ENCODE measurements at regions not wholly inside any gene's neighbourhood (a gene's known extent, or its start where the extent isn't known, plus 50 kb on each side); places are given as distances from the start of the nearest gene placed in this dataset.

GRCh38 chr2:239756790-239757760, 268.1 kb downstream of the NDUFA10 start:
- H3K4me1 ChIP-seq (ENCODE audit: insufficient read depth, low read length): peaks cover 19% of the 10 kb centered on the region
- no peak overlapping the region for H3K4me3 ChIP-seq (ENCODE audit: low read length)
- TF ChIP-seq CTCF (IDR thresholded peaks at IDR 0.05): no peak
- no peak overlapping the region for H3K27ac ChIP-seq (ENCODE audit: low read depth in 1 of 2, low read length in 2 of 2)
- DNase-seq (peak in 2 of 14 experiments; percentile 33 to 41), ATAC-seq (ENCODE audit: poor library complexity) (peak; percentile 39)
- ChIA-PET POLR2A (no interaction called here), CTCF (no interaction called here)
- H3K27ac Mint-ChIP-seq: no peak overlapping the region
- peaks cover 31% of the 10 kb centered on the region for H3K4me1 Mint-ChIP-seq (ENCODE audit: low read depth)
- H3K36me3 Mint-ChIP-seq (ENCODE audit: low read depth): no peaks in the 10 kb centered on the region
- intact Hi-C loops (cut with DNase I, micrococcal nuclease): no loop called here
- no peak overlapping the region for H3K4me3 Mint-ChIP-seq
- no peaks in the 10 kb centered on the region for H3K9me3 Mint-ChIP-seq
- no peaks in the 10 kb centered on the region for H3K36me3 ChIP-seq (ENCODE audit: insufficient read depth, low read length)
- no peaks in the 10 kb centered on the region for H3K27me3 Mint-ChIP-seq
- H3K9me3 ChIP-seq (ENCODE audit: control insufficient read depth in 1 of 2, insufficient read depth in 1 of 2, low read length in 2 of 2): peaks cover 5 to 12% of the 10 kb centered on the region in 2 experiments
- no peaks in the 10 kb centered on the region for H3K27me3 ChIP-seq (ENCODE audit: control insufficient read depth in 1 of 2, insufficient read depth in 2 of 2, low read length in 2 of 2)

GRCh38 chr2:239756031-239756789, 268.9 kb downstream of the NDUFA10 start:
- peaks cover 5 to 12% of the 10 kb centered on the region in 2 experiments for H3K9me3 ChIP-seq (ENCODE audit: control insufficient read depth in 1 of 2, insufficient read depth in 1 of 2, low read length in 2 of 2)
- intact Hi-C loops (cut with DNase I, micrococcal nuclease): no loop called here
- H3K27me3 ChIP-seq (ENCODE audit: control insufficient read depth in 1 of 2, insufficient read depth in 2 of 2, low read length in 2 of 2): no peaks in the 10 kb centered on the region
- H3K36me3 ChIP-seq (ENCODE audit: insufficient read depth, low read length): no peaks in the 10 kb centered on the region
- H3K27ac ChIP-seq (ENCODE audit: low read depth in 1 of 2, low read length in 2 of 2): no peak overlapping the region
- H3K4me1 ChIP-seq (ENCODE audit: insufficient read depth, low read length): peaks cover 27% of the 10 kb centered on the region
- Mint-ChIP-seq H3K36me3 (ENCODE audit: low read depth) (no peaks in the 10 kb centered on the region), H3K27ac (no peak overlapping the region), H3K9me3 (no peaks in the 10 kb centered on the region), H3K4me3 (no peak overlapping the region), H3K27me3 (no peaks in the 10 kb centered on the region), H3K4me1 (ENCODE audit: low read depth) (peaks cover 39% of the 10 kb centered on the region)
- no peak for TF ChIP-seq CTCF (IDR thresholded peaks at IDR 0.05)
- ChIA-PET POLR2A (no interaction called here), CTCF (no interaction called here)
- no peak overlapping the region for H3K4me3 ChIP-seq (ENCODE audit: low read length)
- ATAC-seq (ENCODE audit: poor library complexity) (peak; percentile 40), DNase-seq (no peak)

GRCh38 chr2:239753401-239753837, 271.7 kb downstream of the NDUFA10 start:
- intact Hi-C loops (cut with DNase I, micrococcal nuclease): no loop called here

More at GRCh38 chr2:239753401-239753837, 271.7 kb downstream of the NDUFA10 start:
- Mint-ChIP-seq H3K27me3 (no peaks in the 10 kb centered on the region), H3K9me3 (no peaks in the 10 kb centered on the region), H3K36me3 (ENCODE audit: low read depth) (no peaks in the 10 kb centered on the region), H3K4me1 (ENCODE audit: low read depth) (peaks cover 39% of the 10 kb centered on the region), H3K27ac (no peak overlapping the region), H3K4me3 (no peak overlapping the region)
- ChIA-PET CTCF (no interaction called here), POLR2A (no interaction called here)
- peaks cover 31% of the 10 kb centered on the region for H3K4me1 ChIP-seq (ENCODE audit: insufficient read depth, low read length)
- no peak overlapping the region for H3K27ac ChIP-seq (ENCODE audit: low read depth in 1 of 2, low read length in 2 of 2)
- H3K36me3 ChIP-seq (ENCODE audit: insufficient read depth, low read length): no peaks in the 10 kb centered on the region
- H3K4me3 ChIP-seq (ENCODE audit: low read length): no peak overlapping the region
- ATAC-seq (ENCODE audit: poor library complexity) (no peak), DNase-seq (no peak)
- no peaks in the 10 kb centered on the region for H3K27me3 ChIP-seq (ENCODE audit: control insufficient read depth in 1 of 2, insufficient read depth in 2 of 2, low read length in 2 of 2)
- TF ChIP-seq CTCF (IDR thresholded peaks at IDR 0.05): no peak
- no peaks in the 10 kb centered on the region for H3K9me3 ChIP-seq (ENCODE audit: control insufficient read depth in 1 of 2, insufficient read depth in 1 of 2, low read length in 2 of 2)
